Spinal cord (tissue), 9 donors: ENCODE measurements at regions not wholly inside any gene's neighbourhood (a gene's known extent, or its start where the extent isn't known, plus 50 kb on each side); places are given as distances from the start of the nearest gene placed in this dataset.

Experiments used
- DNase-seq, 6 donors: peaks; one replicate each; pipeline versions ENCODE4 v3.0.0 to v3.0.0-alpha.2; 2013 to 2015; ENCODE audit warnings: low spot score in 6 of 6, low read depth in 4 of 6
- H3K27ac ChIP-seq: one replicate; pipeline ENCODE4 v1.5.1; 2013; ENCODE audit warnings: low read depth, low read length, control low read depth
- H3K27me3 ChIP-seq: one replicate; pipeline ENCODE4 v1.6.1; 2013; ENCODE audit warnings: low read length; ENCODE audit not compliant: control insufficient read depth, insufficient read depth
- H3K36me3 ChIP-seq: one replicate; pipeline ENCODE4 v1.6.1; 2013; ENCODE audit warnings: low read length; ENCODE audit not compliant: control insufficient read depth, insufficient read depth
- H3K4me1 ChIP-seq: one replicate; pipeline ENCODE4 v1.6.1; 2013; ENCODE audit warnings: low read length; ENCODE audit not compliant: control insufficient read depth, insufficient read depth
- H3K4me3 ChIP-seq: one replicate; pipeline ENCODE4 v1.5.1; 2013; ENCODE audit warnings: low read depth, low read length, control low read depth
- H3K9me3 ChIP-seq: one replicate; pipeline ENCODE4 v1.6.1; 2013; ENCODE audit warnings: low read length; ENCODE audit not compliant: control insufficient read depth, insufficient read depth
- WGBS: methylation state at CpG from one replicate; pipeline ENCODE4 v1.1.5; 2013; ENCODE audit warnings: missing lambda C conversion rate; ENCODE audit not compliant: insufficient coverage; 5-methylcytosine and 5-hydroxymethylcytosine counted together
- donor health status: healthy.

GRCh38 chr5:123813937-123814624 lies 302.1 kb downstream of the CSNK1G3 start:
- peak in 2 of 6 donors; percentile 81 to 96 for DNase-seq
- WGBS, result 17% methylated on average over 1 of the region's 10 CpGs
- Histone ChIP-seq H3K9me3 (no peaks in the 10 kb centered on the region), H3K4me3 (peak overlapping the region; percentile 3), H3K4me1 (peaks cover 17% of the 10 kb centered on the region), H3K27me3 (no peaks in the 10 kb centered on the region), H3K36me3 (no peaks in the 10 kb centered on the region), H3K27ac (peak overlapping the region; percentile 65)

DNA sequence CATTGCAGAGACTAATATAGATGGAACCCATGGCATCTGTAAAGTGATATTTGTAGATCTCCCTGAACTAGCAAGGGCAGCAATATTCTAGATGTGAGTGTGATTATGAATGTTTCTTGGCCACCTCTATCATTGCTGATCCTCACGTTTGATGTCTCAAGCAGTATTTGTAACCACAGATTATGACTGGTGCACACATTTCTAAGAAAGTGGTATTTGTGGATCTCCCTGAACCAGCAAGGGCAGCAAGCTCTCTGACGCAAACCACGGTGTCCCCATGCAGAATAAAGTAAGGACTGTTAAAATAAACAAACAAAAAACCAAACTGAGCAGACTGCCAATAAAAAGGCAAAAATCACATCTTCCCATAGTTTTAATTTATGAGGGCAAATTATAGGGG lies 301.3 kb downstream of the CSNK1G3 start:
- H3K9me3 ChIP-seq, result no peaks in the 10 kb centered on the region
- no CpG with 5 or more reads among the region's 3 CpGs for WGBS
- no peaks in the 10 kb centered on the region for H3K36me3 ChIP-seq
- no peaks in the 10 kb centered on the region for H3K27me3 ChIP-seq
- H3K27ac ChIP-seq, result no peak overlapping the region
- DNase-seq, result peak in 2 of 6 donors; percentile 11 to 42
- H3K4me3 ChIP-seq, result no peak overlapping the region
- H3K4me1 ChIP-seq, result peaks cover 17% of the 10 kb centered on the region

- Histone ChIP-seq H3K27ac (no peak overlapping the region), H3K4me1 (peaks cover 20% of the 10 kb centered on the region), H3K9me3 (no peaks in the 10 kb centered on the region), H3K36me3 (no peaks in the 10 kb centered on the region), H3K27me3 (no peaks in the 10 kb centered on the region), H3K4me3 (no peak overlapping the region)
- peak in 3 of 6 donors; percentile 26 to 77 (median 30) for DNase-seq
- WGBS, result no CpG with 5 or more reads among the region's 2 CpGs
These were observed 299.9 kb downstream of the CSNK1G3 start for GRCh38 chr5:123811831-123812230.

DNA sequence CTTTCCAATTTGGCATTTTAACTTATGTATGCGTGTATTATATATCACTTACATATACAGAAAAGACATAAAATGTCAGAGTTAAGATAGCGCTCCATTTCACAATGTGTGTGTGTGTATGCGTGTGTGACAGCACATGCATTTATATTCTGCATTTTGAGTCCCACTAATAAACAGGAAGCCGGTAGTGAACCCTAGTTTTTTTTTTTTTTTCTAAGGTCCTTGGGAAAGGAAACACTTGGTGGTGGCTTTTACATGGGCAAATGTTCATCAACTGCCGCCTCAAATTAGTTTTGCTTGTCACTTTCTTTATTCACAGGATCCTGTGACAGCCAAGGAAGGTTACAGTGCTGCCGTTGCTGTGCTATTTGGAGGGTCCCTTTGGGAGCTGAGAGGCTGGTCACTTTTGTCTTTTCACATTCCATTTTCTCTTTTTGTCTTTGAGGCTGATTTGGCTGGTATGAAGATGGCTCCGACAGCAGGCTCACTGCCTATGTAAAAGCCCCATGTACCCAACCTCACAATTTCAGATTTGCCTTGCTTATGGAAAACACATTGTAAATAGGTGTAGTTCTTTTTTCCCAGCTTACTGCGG lies 298.9 kb downstream of the CSNK1G3 start:
- H3K27me3 ChIP-seq, result no peaks in the 10 kb centered on the region
- peak in 3 of 6 donors; percentile 24 to 74 (median 53) for DNase-seq
- no peak overlapping the region for H3K4me3 ChIP-seq
- H3K36me3 ChIP-seq, result no peaks in the 10 kb centered on the region
- peaks cover 15% of the 10 kb centered on the region for H3K4me1 ChIP-seq
- WGBS, result 14% methylated on average over 1 of the region's 8 CpGs
- no peaks in the 10 kb centered on the region for H3K9me3 ChIP-seq
- peak overlapping the region; percentile 34 for H3K27ac ChIP-seq

DNA sequence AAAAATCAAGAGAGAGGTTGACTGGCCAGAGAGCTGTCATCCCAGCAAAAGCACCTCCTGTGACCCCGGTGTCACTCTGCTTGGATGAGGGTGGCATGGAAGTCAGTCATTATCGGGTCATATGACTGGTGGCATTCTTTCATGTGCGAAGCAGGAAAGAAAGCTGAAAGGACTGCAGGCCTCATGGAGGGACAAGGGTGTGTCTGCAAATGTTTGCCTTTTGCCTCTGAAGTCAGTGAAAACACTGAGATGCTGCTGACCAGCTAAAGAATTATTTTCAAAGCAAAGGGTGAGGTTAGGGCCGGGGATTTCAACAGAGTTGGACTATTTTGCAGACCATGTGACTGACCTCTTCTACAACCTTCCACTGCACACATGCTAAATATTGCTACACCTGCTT lies 298.3 kb downstream of the CSNK1G3 start:
- peaks cover 15% of the 10 kb centered on the region for H3K4me1 ChIP-seq
- H3K4me3 ChIP-seq, result no peak overlapping the region
- H3K36me3 ChIP-seq, result no peaks in the 10 kb centered on the region
- H3K27ac ChIP-seq, result peak overlapping the region; percentile 11
- no peaks in the 10 kb centered on the region for H3K27me3 ChIP-seq
- peak in 2 of 6 donors; percentile 12 to 50 for DNase-seq
- 13% methylated on average over 4 of the region's 4 CpGs for whole genome bisulfite sequencing
- no peaks in the 10 kb centered on the region for H3K9me3 ChIP-seq

GRCh38 chr5:123809594-123810221 lies 297.7 kb downstream of the CSNK1G3 start:
- Histone ChIP-seq H3K36me3 (no peaks in the 10 kb centered on the region), H3K4me1 (peaks cover 15% of the 10 kb centered on the region), H3K9me3 (no peaks in the 10 kb centered on the region), H3K4me3 (no peak overlapping the region), H3K27me3 (no peaks in the 10 kb centered on the region), H3K27ac (peak overlapping the region; percentile 11)
- WGBS, result no CpG with 5 or more reads among the region's 7 CpGs
- peak in 3 of 6 donors; percentile 21 to 91 (median 89) for DNase-seq

- peaks cover 12% of the 10 kb centered on the region for H3K4me1 ChIP-seq
- no peaks in the 10 kb centered on the region for H3K36me3 ChIP-seq
- H3K4me3 ChIP-seq, result no peak overlapping the region
- peak overlapping the region; percentile 70 for H3K27ac ChIP-seq
- WGBS, result 19% methylated on average over 3 of the region's 9 CpGs
- no peaks in the 10 kb centered on the region for H3K9me3 ChIP-seq
- no peaks in the 10 kb centered on the region for H3K27me3 ChIP-seq
- DNase-seq, result peak in 3 of 6 donors; percentile 13 to 84 (median 75)
These were observed 296.7 kb downstream of the CSNK1G3 start for GRCh38 chr5:123808461-123809380.

DNA sequence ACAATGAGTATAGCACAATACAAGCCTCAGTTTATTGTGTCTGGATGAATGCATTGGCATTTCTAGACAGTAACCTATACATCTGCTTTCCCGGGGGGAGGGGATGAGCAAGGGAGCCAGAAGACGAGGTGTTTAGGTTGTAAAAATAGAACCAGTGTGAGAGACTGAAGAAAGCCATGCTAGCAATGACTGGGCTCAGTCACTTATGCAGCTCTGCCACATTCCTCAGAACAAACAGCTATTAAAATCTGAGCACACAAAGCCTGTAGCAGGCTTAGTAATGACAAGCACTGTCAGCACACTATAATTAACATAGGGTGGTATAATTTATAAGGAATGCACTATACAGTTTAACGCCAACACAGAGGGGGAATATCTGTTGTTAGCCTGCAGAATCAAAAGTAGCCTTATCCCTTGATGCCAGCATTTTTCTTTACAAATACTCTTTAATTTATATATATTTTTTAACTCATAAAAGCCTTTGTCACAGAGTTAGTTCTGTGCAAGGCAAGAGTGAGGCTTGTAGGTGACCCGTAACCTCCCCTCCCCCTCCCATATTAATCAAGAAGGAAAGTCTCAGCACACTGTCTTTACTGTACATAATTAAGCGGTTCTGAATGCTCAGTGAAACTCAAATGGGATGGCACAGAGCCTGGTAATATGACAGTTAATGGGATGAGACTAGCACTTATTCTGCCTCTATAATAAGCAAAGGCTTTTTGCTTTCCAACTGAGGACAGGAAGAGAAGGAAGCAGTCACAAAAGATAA lies 295.4 kb downstream of the CSNK1G3 start:
- peaks cover 10% of the 10 kb centered on the region for H3K4me1 ChIP-seq
- H3K27me3 ChIP-seq, result no peaks in the 10 kb centered on the region
- no peaks in the 10 kb centered on the region for H3K9me3 ChIP-seq
- H3K36me3 ChIP-seq, result no peaks in the 10 kb centered on the region
- no peak overlapping the region for H3K4me3 ChIP-seq
- peak overlapping the region; percentile 70 for H3K27ac ChIP-seq
- DNase-seq, result peak in 2 of 6 donors; percentile 79 to 92
- WGBS, result no CpG with 5 or more reads among the region's 5 CpGs

DNA sequence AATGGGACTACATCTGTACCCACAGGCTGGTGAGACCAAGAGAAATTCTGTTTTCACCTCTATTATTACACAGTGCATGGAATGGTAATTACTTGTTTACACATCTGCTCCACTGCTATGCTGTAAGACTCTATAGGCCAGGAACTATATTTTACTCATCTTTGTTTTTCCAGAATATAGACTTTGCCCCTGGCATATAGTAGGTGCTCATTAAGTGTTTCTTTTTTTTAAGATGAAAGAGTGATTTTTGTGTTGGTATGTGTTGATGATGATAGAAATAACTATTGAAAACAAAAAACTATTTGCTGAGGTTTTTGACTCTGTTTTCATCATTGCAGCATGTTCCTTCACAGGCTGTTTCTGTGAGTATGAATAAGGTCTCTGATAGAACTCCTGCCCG lies 294.7 kb downstream of the CSNK1G3 start:
- Histone ChIP-seq H3K4me3 (no peak overlapping the region), H3K9me3 (no peaks in the 10 kb centered on the region), H3K27ac (peak overlapping the region; percentile 66), H3K36me3 (no peaks in the 10 kb centered on the region), H3K27me3 (no peaks in the 10 kb centered on the region), H3K4me1 (peaks cover 10% of the 10 kb centered on the region)
- no CpG with 5 or more reads among the region's 1 CpG for whole genome bisulfite sequencing
- DNase-seq, result no peak
